Esophagus muscularis mucosa (tissue), 4 donors: ENCODE measurements at regions not wholly inside any gene's neighbourhood (a gene's known extent, or its start where the extent isn't known, plus 50 kb on each side); places are given as distances from the start of the nearest gene placed in this dataset.

ENCODE experiments used
- DNase-seq: peaks from one replicate; pipeline ENCODE4 v3.0.0-alpha.2; 2017; ENCODE audit errors: extremely low spot score
- H3K27ac ChIP-seq, 4 donors: fragments of 200-600 bp; sonication (generic); replicated peaks in 1 of 4; 1 replicate in 3 of 4; 2 replicates in 1 of 4; pipeline ENCODE4 v1.5.1; 2016 to 2019; ENCODE audit warnings: mild to moderate bottlenecking in 1 of 4
- H3K27me3 ChIP-seq, 4 donors: fragments of 200-600 bp; sonication (generic); one replicate each; pipeline versions ENCODE4 v1.5.1 to v1.6.0; 2016 to 2019
- H3K36me3 ChIP-seq, 4 donors: fragments of 200-600 bp; sonication (generic); one replicate each; pipeline ENCODE4 v1.5.1; 2016 to 2019
- H3K4me1 ChIP-seq, 4 donors: fragments of 200-600 bp; sonication (generic); one replicate each; pipeline ENCODE4 v1.5.1; 2016 to 2019
- H3K4me3 ChIP-seq, 4 donors: fragments of 200-600 bp; sonication (generic); 1 replicate in 2 of 4; 2 replicates in 2 of 4; pipeline ENCODE4 v1.5.1; 2016 to 2019; ENCODE audit warnings: mild to moderate bottlenecking in 4 of 4, moderate library complexity in 1 of 4
- H3K9me3 ChIP-seq, 4 donors: fragments of 200-600 bp; sonication (generic); 1 replicate in 3 of 4; 2 replicates in 1 of 4; pipeline ENCODE4 v1.5.1; 2016 to 2019
- EP300 ChIP-seq: sonication (generic); formaldehyde crosslinking; IDR thresholded peaks from one replicate; pipeline ENCODE4 v1.6.1; 2017; ENCODE audit warnings: antibody characterized with exemption
- POLR2A ChIP-seq: fragments of 450-650 bp; IDR thresholded peaks from one replicate; pipeline ENCODE4 v1.6.1; 2017; ENCODE audit warnings: antibody characterized with exemption, moderate library complexity, mild to moderate bottlenecking, low read depth
- POLR2AphosphoS5 ChIP-seq, 2 donors: sonication (generic); formaldehyde crosslinking; IDR thresholded peaks; one replicate each; pipeline ENCODE4 v1.6.1; 2017; ENCODE audit warnings: antibody characterized with exemption in 2 of 2
- WGBS: methylation state at CpG from one replicate; pipeline ENCODE4 v1.1.5; 2018; 5-methylcytosine and 5-hydroxymethylcytosine counted together
- intact Hi-C: fragments of 100-400 bp; cut with DNase I; formaldehyde crosslinking; loops from one replicate; pipeline ENCODE4 v1.15.1; 2023
- TF ChIP-seq, protein P1 (sequence below), 3 experiments: fragments of 200-600 bp in 2 of 3; fragments of 450-650 bp in 1 of 3; sonication (generic) in 2 of 3; IDR thresholded peaks; one replicate each; pipeline ENCODE4 v1.5.1; 2017 to 2019; ENCODE audit warnings: antibody characterized with exemption in 3 of 3, mild to moderate bottlenecking in 2 of 3, moderate library complexity in 1 of 3

DNA sequence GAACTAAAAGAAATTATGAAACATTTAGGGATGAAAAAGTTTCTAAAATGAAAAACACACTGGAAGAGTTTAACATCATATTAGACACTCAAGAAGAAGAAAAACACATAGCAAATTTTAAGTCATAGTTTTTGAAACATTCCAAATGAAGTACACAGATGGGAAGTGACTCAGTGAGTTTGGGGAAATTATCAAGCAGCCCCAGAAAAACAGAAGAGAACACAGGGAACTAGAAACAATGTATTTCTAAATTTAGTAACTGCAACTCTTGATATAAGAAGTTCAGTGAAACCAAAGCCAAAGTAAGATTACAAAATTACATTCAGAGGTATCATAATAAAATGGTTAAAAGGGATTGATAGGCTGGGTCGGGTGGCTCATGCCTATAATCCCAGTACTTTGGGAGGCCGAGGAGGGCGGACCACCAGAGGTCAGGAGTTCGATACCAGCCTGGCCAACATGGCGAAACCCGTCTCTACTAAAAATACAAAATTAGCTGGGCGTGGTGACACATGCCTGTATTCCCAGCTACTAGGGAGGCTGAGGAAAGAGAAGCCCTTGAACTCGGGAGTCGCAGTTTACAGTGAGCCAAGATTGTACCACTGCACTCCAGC, 461.2 kb downstream of the KCTD8 start:
- H3K4me3 ChIP-seq: no peak overlapping the region
- no peaks in the 10 kb centered on the region for H3K36me3 ChIP-seq
- H3K27ac ChIP-seq: no peak overlapping the region
- no peaks in the 10 kb centered on the region for H3K4me1 ChIP-seq
- TF ChIP-seq POLR2A (no peak), EP300 (no peak)
- TF ChIP-seq, protein P1, sequence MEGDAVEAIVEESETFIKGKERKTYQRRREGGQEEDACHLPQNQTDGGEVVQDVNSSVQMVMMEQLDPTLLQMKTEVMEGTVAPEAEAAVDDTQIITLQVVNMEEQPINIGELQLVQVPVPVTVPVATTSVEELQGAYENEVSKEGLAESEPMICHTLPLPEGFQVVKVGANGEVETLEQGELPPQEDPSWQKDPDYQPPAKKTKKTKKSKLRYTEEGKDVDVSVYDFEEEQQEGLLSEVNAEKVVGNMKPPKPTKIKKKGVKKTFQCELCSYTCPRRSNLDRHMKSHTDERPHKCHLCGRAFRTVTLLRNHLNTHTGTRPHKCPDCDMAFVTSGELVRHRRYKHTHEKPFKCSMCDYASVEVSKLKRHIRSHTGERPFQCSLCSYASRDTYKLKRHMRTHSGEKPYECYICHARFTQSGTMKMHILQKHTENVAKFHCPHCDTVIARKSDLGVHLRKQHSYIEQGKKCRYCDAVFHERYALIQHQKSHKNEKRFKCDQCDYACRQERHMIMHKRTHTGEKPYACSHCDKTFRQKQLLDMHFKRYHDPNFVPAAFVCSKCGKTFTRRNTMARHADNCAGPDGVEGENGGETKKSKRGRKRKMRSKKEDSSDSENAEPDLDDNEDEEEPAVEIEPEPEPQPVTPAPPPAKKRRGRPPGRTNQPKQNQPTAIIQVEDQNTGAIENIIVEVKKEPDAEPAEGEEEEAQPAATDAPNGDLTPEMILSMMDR (IDR thresholded peaks at IDR 0.05): no peak
- no peaks in the 10 kb centered on the region for H3K9me3 ChIP-seq
- intact Hi-C loops: no loop called here
- no peak for DNase-seq
- WGBS: 87% methylated on average over 9 of the region's 9 CpGs
- no peaks in the 10 kb centered on the region for H3K27me3 ChIP-seq

DNA sequence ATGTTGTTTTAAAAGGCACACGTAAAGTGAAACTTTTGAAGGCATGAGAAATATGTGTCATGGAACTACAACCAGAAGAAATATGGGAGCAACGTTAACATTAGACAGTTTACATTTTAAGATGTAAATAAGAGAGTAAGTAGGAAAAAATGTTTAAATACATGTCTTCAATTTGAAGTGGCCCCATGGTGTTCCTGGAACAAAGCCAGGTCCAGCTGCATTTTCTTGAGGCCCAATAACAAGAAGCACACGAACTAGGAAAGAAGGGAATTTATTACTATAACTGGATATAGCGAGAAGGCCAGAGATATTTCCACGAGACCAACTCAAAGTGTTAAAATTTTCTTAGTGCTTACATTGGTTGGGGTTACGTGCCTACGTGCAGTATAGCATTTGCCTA, 458.1 kb downstream of the KCTD8 start:
- no peaks in the 10 kb centered on the region for H3K27me3 ChIP-seq
- no peak for TF ChIP-seq EP300
- TF ChIP-seq, protein P1 (IDR thresholded peaks at IDR 0.05): no peak
- no peak for TF ChIP-seq POLR2A
- no peak for TF ChIP-seq POLR2AphosphoS5 (IDR thresholded peaks at IDR 0.05)
- no peak for DNase-seq
- H3K9me3 ChIP-seq: no peaks in the 10 kb centered on the region
- intact Hi-C loops: no loop called here
- H3K4me1 ChIP-seq: no peaks in the 10 kb centered on the region
- H3K36me3 ChIP-seq: no peaks in the 10 kb centered on the region
- WGBS: 37% methylated on average over 7 of the region's 7 CpGs
- no peak overlapping the region for H3K27ac ChIP-seq
- H3K4me3 ChIP-seq: no peak overlapping the region

DNA sequence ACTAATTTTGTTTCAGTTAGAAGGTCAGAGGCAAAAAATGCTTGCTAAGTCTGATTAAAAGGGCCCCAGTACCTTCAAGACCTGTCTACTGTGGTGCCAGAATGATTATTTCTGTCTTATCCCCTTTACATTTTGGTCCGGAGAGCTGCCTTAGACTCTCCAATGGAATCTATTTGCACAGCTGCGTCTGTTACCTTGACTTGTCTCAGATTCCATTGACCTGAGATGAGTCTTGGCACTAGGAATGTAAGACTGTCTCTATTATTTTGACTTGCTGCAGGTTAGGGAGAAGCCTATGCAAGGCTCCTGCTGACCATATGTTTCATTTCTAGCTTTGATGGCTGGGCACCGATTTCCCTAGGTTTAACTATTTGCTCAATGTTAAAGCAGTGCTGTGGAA, 457.6 kb downstream of the KCTD8 start:
- no peak for TF ChIP-seq EP300
- TF ChIP-seq, protein P1 (IDR thresholded peaks at IDR 0.05): no peak
- no peak for TF ChIP-seq POLR2A
- no peak for TF ChIP-seq POLR2AphosphoS5 (IDR thresholded peaks at IDR 0.05)
- Histone ChIP-seq H3K27ac (no peak overlapping the region), H3K4me1 (no peaks in the 10 kb centered on the region), H3K9me3 (no peaks in the 10 kb centered on the region), H3K4me3 (no peak overlapping the region), H3K36me3 (no peaks in the 10 kb centered on the region), H3K27me3 (no peaks in the 10 kb centered on the region)
- intact Hi-C loops: no loop called here
- no peak for DNase-seq
- 31% methylated on average over 3 of the region's 3 CpGs for WGBS

DNA sequence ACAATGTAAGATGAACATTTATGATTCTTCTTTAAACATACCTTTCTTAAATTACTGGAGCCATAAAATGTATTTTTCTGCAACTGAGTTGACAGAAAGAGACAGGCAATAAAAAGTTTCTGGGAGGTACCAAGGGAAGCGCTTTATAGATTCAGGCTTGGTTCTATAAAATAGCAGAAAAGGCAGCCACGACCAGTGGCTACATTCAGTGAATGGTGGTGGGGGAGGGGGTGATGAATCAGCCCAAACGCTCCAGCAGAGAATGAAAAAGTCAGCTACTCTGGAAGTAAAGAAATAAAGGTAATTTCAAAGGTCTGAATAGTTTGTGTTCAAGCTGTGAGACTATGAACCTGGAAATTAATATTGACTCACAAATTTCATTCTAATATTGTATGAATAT, 456.1 kb downstream of the KCTD8 start:
- no peak for DNase-seq
- TF ChIP-seq, protein P1 (IDR thresholded peaks at IDR 0.05): no peak
- TF ChIP-seq EP300: no peak
- no peak for TF ChIP-seq POLR2AphosphoS5 (IDR thresholded peaks at IDR 0.05)
- TF ChIP-seq POLR2A: no peak
- Histone ChIP-seq H3K4me1 (no peaks in the 10 kb centered on the region), H3K9me3 (no peaks in the 10 kb centered on the region), H3K27ac (no peak overlapping the region), H3K36me3 (no peaks in the 10 kb centered on the region), H3K27me3 (no peaks in the 10 kb centered on the region), H3K4me3 (no peak overlapping the region)
- intact Hi-C loops: no loop called here
- 73% methylated on average over 3 of the region's 3 CpGs for WGBS

DNA sequence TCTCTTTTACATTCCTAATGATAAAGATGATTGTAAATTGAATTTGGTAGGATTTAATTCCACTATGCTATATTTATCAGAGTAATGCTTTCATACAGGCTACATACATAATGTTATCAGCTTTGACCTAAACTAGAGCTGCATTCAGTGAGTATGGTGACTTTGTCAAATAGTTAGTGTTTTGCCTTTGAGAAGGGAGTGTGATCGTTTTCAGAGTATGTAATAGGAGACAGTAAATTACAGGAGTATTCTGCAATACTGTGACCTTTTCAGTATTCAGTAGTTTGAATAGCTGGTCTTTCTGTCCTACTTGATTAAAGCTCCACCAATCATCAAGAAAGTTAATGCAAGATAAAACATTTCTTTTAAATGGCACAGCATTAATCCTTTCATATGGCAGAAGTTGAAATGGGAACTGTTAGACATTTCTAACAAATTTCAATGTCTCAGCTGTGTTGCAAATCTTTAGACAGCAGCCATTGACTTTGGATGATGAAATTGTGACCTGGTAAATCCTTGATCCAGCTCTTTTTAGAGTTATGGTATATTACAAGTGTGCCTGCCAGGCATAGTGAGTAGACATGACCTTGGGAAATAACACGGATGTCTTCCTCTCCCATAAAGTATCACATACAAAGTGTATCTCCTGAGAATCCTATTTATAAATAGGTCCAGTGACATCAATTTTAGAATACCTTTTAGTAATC, 455.3 kb downstream of the KCTD8 start:
- DNase-seq: no peak
- Histone ChIP-seq H3K36me3 (no peaks in the 10 kb centered on the region), H3K27ac (no peak overlapping the region), H3K4me1 (no peaks in the 10 kb centered on the region), H3K9me3 (no peaks in the 10 kb centered on the region), H3K27me3 (no peaks in the 10 kb centered on the region), H3K4me3 (no peak overlapping the region)
- intact Hi-C loops: no loop called here
- TF ChIP-seq POLR2AphosphoS5 (IDR thresholded peaks at IDR 0.05): no peak
- 62% methylated on average over 2 of the region's 2 CpGs for WGBS
